ENCODE measurements at regions not wholly inside any gene's neighbourhood (a gene's known extent, or its start where the extent isn't known, plus 50 kb on each side); places are given as distances from the start of the nearest gene placed in this dataset.

DNA sequence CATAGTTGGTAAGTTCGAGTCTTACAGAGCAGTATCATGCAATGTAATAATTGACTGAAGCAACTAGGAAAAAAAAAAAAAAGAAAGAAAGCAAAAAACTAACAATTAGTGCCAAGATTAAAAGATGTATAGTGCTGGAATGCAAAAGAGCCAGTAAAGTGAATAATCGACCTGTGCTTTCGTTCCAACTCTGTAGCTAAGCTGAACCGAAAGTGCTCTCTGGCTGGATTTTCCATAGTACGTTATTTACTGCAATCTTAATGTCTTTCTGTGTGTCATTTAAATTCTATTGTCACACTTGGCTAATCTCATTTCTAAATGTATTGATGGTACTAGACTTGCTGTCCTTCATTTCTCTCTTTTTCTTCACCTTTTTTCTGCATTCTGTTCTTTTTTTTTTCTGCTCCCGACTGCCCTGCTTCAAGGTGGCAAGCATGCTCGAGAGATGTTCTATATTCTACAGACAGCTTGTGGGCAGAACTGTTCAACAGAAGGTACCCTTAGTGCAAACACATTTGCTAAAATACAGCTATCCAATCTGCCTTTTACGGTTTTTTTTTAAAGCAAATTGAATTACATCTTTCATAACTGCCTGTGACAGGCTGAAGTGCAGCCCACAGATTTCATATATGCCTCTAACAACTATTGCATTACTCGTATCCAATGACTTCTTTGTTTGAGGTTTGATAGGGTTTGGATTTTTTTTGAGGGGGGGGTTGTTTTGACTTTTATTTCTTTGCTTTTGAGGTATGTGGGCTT is 204.2 kb upstream of the MTNR1B start:
- no peak for DNase-seq (ENCODE audit: low read depth)

DNA sequence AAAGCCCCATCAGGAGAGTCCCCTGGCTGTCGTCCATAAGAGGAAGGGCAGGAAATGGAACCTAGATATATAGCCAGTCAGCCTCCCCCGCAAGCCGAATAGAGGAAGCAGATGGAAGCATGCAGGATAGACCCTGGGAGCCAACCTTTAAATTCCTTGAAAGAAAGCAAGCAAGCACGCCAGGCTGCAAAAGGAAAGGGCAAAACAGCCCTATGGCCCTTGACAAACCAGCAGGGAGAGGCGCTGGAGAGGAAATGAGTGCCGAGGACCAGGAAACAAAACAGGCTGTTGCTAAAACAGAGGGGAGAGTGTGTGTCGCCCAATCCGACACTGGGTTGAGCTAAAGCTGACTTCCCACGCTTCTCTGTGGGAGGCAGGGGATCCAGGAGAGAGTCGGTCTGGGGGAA is 203.5 kb upstream of the MTNR1B start:
- no peak for DNase-seq (ENCODE audit: low read depth)

DNA sequence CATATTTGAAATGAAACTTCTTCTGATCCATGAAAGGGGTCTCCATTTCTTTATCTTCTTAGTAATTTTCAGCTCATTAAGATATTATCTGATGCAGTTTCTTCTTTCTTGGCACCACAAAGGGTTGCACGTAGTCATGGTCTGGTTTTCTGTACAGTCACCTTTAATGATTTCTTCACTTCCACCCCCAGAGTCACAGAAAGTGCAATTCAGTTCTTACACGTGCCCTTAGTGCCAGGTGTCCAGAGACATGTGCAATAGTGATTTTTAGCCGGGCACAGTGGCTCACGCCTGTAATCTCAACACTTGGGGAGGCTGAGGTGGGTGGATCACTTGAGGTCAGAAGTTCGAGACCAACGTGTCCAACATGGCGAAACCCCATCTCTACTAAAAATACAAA is 202.8 kb upstream of the MTNR1B start:
- DNase-seq (ENCODE audit: low read depth) = no peak

DNA sequence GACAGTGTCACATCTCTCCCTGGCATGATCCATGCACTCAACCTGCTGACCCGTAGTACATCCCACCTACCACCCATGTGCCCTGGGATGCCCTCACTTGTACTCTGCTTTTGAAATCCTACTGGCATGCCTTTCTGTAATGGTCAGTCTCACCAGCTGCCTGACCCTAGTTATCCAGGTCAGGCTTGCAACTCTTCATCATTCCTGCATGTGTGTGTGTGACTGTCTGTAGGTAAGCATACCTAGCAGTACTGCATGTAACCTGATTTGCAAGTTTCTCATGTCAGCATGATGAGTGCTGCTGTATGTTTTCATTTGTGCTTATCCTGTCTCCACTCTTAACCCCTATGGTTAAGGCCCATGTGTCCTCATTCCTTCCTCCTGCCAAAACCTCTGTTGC is 202.0 kb upstream of the MTNR1B start:
- DNase-seq (ENCODE audit: low read depth) = no peak

DNA sequence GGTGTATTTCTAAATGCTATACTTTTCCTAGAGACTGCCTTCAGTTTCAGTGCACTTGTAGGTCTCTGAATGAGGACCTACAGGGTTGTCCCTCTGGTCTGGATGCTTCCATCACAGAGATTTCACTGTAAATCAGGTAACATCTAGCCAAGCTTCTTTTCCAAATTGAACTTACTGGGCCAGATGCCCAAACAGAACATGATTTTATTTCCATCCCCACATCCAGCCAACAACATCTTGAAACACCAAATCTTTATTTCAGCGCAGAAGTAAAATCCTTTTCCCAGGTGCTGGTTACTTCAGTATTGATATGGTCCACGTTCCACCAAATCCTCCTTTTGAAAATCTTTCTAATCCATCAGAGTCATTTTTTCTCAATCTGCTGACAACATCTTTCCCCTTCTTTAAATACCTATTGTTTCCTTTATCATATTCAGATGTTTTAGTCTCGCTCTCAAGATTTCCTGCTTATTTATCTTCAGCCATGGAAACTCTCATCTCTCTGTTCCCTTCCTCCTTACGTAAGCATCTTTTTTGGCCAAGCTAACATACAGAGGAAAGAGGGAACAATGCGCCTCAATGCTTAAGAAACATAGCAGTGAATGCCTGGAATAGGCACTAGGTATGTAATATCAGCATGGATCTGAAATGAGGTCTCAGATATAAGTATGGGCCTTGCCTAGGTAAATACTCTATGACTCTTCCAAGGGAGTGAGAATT is 201.2 kb upstream of the MTNR1B start:
- no peak for DNase-seq (ENCODE audit: low read depth)

DNA sequence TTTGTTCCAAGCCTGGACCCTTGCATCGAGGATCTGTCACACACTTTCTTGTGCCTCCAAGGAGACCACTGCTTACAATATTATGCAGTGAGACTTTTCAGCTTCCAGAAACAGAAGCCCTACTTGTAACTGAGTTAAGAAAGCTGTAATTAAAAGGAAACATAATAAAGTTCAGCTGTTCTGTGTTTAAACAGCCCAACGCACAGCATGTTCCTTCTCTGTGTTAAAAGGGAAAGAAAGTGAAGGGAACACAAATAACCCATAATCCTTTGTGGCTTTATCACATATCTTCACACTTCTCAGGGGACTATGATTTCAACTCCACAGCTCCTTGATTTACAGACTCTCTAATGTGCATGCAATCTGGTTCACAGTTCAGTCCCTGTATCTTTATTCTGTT is 200.3 kb upstream of the MTNR1B start:
- no peak for DNase-seq (ENCODE audit: low read depth)

DNA sequence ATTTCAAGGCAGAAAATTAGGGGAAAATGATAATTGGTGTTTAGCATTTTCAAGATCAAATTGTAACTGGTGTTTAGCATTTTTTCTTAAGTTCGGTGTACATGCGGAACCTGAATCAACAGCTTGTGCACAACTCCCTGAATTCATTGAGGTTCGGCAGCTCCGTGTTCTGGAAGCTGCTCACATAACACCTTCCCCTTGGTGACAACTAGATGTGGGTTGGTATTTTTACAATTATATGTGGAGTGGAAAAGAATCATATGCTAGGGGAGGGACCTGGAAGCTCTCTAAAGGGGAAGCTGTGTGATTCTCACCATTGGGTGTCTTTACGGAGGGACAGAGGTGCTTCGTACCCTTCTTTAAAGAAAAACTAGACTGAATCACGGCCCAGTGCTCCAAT is 199.0 kb upstream of the MTNR1B start:
- DNase-seq (ENCODE audit: low read depth) = no peak

DNA sequence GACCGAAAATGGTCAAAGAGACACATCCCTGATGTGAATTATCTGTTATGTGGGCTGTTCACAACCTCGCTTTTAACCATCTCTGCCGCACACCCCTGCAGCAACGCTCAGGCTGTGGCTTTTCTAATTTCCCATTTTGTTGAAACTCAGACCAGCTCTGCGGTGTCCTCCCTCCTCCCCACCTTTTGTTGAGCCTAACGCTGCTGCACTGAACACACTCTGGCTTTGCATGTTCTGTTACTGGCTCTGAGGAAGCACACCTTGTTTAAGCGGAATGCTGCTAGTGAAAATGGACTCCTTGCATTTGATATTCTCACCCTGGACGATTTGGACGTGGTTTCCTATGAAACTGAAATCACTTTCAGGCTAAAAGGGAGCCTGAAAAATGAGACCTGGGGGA is 198.5 kb upstream of the MTNR1B start:
- DNase-seq (ENCODE audit: low read depth) = no peak

DNA sequence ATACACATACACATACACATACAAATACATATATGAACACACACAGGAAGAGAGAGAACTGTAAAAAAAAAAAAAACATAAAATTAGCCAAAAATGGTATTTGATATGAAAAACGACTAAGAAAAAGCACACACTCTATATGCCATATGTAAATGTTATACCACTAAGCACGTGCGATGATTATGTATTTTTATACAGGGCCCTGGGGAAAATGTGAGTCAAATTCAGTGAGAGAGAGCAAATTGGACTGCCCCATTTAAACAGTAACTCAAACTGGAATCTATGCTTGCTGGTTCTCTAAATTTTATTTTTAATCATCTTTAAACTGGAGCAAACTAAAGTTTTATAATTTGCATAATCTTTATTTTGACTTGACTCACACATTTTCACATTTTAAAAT is 197.8 kb upstream of the MTNR1B start:
- DNase-seq (ENCODE audit: low read depth) = no peak

DNA sequence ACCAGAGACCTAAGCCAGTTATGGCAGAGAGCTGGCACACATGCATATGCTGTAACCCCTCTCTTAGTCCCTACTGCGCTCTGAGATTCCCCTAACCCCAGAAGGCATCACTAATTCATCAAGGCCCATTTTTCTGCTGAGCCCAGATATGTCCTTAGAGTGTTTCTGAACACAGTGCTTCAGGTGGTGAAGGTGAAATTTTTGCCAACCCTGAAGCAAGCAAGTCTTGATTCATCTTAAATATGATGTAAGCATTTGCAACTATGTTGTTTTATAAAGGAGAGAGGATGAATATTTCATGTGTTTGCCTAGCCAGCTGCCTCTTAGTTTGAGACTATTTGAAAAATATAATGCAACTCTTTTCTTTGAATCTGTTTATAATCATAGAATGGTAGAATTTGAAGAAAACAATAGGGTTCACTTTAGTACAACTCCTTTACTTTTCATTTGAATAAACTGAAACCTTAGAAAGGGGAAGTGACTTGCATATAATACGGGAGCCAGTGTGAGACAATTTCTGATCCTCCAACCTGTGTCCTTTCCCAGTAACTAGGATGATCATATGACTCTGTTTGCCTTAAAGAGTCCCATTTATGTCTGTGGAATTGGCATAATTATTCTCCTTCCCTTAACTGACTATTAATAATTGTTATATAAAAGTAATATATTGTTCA is 194.3 kb upstream of the MTNR1B start:
- no peak for DNase-seq (ENCODE audit: low read depth)

DNA sequence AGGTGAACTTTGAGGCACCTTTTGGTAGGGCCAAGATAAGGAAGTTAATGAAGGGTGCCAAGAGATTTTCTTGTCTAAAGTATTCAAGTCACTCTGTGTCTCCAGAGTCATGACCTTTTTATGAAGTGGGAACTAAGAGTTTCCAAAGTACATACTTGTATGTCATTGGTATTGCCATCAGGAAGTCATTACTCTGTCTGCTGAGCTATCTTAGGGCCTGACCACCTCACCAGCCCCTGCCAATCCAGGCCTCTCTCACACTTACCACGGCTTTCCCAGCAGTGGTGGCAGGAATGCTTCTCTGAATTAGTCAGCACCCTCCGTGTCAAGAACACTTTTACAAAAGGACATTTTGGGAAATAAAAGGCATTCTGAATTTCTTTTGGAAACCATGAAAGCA is 192.8 kb upstream of the MTNR1B start:
- DNase-seq (ENCODE audit: low read depth) = no peak

DNA sequence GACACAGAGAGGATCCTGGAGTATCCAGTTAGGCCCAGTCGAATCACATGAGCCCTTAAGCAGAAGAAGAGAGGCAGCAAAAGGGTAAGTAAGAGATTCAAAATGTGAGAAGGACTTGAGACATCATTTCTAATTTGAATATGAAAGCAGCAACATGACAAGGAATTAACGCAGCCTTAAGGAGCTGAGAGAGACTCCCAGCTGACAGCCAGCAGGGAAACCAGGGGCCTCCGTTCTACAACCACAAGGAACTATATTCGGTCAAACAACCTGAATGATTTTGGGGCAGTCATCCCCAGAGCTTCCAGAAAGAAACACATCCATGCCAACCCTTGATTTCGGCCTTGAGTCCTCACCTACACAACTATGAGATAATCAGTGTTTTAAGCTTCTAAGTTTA is 189.7 kb upstream of the MTNR1B start:
- no peak for DNase-seq (ENCODE audit: low read depth)

DNA sequence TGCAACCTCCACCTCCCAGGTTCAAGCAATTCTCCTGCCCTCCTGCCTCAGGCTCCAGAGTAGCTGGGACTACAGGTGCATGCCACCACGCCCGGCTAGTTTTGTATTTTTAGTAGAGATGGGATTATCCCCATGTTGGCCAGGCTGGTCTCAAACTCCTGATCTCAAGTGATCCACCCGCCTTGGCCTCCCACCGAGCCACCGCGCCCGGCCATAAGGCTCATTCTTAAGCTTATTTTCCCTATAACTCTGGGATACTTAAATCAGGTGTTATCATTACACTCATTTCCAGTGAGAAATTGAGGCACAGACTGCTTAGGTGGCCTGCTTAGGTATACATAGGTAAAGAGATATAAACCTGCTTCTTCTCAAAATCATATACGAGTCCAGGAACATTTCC is 188.3 kb upstream of the MTNR1B start:
- DNase-seq (ENCODE audit: low read depth) = no peak

DNA sequence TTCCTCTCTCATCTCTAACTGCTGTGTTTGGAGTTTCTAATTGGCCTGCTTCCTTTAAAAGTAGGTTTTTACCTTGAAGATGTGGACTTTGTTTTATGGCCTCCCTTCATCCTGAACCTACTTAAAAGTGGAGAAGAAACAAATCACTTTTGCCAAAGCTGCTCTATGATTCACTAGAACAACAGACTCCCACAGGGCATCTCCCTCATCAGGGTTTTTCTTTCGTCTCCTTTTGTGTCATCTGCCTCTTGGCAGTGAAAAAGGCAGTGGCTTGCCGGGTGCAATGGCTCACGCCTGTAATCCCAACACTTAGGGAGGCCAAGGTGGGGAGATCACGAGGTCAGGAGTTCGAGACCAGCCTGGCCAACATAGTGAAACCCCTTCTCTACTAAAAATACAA is 186.6 kb upstream of the MTNR1B start:
- DNase-seq (ENCODE audit: low read depth) = no peak

DNA sequence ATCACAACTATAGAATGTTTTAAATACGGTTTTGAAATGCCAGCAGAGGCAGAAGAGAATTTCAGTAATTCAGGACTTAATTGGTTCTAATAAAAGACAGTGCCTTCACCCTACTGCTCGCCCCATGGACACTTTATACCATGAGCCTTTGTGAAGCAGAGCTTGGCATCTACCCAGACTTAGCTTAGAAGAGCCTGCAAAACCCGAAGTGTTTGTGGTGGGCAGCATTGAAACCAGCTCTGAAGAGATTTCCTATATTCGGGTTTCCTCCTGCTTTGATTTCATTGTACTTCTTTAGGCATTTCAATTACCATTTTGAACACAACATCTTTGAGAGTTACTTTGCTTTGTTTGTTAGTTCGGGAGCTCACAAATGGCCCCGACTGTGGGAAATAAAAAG is 185.1 kb upstream of the MTNR1B start:
- no peak for DNase-seq (ENCODE audit: low read depth)

DNA sequence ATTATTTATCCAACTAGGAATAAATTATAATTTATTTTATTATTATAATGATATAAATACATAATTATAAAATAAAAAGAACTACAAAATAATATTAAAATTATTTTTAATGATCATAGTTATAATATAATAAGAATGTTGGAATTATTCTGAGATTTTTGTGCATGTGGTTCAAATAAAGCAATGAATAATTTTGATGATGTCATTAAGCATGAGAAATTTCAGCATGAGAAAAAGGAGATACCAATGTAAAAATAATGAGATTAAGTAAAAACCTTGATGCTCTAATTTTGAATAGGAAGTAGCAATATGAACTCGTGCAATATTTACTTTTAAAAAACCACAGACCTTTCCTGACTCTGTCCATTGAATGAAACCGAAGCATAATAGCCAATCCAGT is 181.8 kb upstream of the MTNR1B start:
- DNase-seq (ENCODE audit: low read depth) = no peak

DNA sequence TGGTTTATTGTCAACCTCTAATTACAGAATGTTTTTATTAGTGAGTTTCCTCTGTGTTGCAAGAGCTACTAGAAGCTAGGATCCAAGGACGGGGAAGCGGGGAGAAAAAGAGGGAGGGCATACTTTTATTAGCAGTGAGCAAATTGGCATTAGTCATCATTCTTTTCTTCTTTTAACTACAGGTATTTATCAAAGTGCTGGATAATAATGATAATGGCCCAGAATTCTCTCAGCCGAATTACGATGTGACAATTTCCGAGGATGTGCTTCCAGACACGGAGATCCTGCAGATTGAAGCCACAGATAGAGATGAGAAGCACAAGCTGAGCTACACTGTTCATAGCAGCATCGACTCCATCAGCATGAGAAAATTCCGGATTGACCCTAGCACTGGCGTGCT is 179.7 kb upstream of the MTNR1B start:
- no peak for DNase-seq (ENCODE audit: low read depth)

DNA sequence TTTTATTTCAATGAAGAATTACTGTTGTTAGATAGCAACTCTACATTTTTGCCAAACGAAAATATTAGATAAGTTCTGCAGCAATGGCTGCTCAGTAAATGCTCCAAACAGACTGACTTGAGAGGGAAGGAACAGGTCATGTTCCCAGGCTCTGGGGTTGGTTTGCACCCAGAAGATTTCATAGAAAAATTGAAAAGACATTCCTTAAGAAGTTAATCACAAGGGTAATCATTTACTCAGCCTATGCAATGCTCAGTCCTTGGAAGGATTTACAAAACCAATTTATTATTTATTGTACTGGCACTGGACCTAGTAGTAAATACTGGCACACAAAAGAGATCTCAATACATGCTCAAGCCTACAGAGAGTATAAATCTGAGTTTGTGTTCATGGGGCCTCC is 179.1 kb upstream of the MTNR1B start:
- no peak for DNase-seq (ENCODE audit: low read depth)

DNA sequence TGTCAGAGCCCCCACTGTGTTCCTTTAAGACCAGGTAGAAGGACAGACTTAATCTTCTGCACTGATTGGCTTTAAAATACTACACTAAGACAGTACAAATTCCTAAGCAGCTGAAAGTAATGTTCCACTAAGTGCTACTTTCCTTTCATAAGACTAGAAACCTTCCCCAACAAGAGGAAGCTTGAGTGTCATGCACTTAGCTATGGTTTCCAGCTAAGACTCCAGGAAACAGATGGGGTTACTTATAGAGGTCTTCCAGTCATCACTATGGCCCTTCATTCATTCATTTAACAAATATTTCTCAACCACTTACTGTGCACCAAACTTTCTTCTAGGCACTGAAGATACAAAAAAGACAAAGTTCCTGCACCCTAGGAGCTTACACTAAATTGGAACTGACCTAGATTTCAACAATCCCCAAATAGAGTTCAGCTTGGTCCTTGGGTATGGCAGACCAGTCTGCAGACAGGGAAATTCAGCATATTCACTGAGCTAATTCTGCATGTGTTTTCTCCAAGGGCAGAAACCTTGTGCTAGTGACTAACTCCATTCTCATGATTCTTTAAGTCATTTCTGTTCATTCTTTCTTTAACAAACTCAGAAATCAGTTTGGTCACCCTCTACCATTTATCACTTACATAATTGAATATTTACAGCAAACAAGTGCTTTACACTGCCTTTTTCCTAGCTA is 178.4 kb upstream of the MTNR1B start:
- DNase-seq (ENCODE audit: low read depth) = no peak

DNA sequence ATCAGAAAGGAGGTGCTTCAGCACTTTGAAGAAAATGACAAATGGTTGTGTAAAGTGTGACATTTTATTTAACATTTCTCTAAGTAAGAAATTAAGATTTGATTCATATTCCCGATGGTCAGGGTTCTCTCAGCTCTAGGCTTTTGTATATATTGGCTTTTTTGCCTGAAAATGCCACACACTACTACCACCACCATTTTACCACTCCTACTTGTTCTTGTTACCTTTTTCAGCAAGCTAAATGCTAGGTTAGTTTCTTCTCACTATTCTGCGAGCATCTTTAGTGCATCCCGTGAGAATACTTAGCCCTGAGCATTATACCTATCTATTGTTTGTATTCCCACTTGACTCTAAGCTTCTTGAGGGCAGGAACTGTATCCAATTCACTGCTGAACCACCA is 177.6 kb upstream of the MTNR1B start:
- no peak for DNase-seq (ENCODE audit: low read depth)

DNA sequence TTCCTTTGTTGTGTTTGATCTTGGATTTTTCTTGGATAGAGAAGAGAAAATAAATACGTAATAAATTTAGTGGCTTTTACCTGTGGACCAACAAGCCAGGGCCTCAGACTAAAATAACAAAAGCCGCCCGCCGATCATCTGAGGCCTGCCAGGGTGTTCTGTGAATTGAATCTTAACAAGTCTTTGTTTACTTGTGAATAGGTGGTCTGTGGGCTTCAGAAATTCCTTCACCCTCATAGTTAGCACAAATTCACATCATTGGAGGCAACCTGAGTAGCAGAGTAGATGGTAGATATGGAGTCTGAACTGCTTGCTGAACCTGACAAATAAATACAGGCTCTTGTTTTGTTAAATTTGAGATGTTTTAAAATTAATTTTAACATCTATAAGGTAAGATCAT is 176.3 kb upstream of the MTNR1B start:
- no peak for DNase-seq (ENCODE audit: low read depth)

DNA sequence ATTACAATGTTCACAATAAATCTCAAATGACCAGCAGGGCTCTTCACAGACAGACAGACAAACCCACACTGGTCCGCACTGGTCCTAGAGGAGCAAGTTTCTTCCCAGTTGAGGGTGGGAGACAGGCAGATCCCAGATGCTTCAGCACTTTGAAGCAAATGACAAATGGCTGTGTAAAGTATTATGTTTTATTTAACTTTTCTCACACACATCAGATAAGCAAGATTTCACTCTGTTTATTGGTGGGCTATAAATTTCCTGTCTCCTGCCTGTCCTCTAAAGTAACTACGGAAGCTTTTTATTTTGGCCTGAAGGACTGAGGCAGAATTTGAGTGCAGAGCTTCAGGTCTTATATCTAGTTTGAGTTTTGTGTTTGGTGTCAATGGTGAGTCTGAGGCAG is 174.7 kb upstream of the MTNR1B start:
- DNase-seq (ENCODE audit: low read depth) = no peak

DNA sequence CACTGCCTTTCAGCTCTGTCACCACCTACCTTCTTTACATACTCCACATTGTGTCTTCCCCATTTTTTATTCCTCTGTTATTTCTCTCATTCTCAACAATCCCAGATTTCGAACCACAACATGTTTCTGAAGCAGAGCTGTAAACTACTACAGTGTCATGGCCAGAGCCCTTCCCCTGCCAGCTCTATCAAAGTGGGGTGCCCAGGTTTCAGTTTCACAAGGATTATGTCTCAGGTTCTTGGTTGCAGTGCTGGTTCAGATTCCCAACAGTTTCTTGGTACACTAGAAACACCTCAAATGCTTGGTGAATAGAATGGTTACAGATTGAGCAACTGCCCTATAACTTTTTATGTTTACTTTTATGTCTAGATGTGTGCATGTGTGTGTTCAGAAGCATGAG is 172.7 kb upstream of the MTNR1B start:
- DNase-seq (ENCODE audit: low read depth) = no peak
